ENCODE measurements at regions not wholly inside any gene's neighbourhood (a gene's known extent, or its start where the extent isn't known, plus 50 kb on each side); places are given as distances from the start of the nearest gene placed in this dataset.

GRCh38 chr2:7703543-7704144, 786.4 kb downstream of the RNF144A start:
- RAD21 ChIA-PET (ENCODE audit: low non-redundant PET in 1 of 2, low total read pairs in 2 of 2, uncharacterized antibody in 2 of 2, unreplicated experiment in 2 of 2), result interaction anchor here in 1 of 2 experiments (0.8 kb wide), 1 partner anchor 142 kb away, joined by 3 read pairs; no protein-coding TSS in a partner anchor
- ATAC-seq, result no peak
- Histone ChIP-seq H3K4me1 (ENCODE audit: control insufficient read depth in 1 of 2, insufficient read depth in 2 of 2, low read length in 2 of 2) (no peaks in the 10 kb centered on the region), H3K27ac (ENCODE audit: low read depth, low read length) (no peak overlapping the region), H3K4me2 (ENCODE audit: low read length) (no peak overlapping the region), H3K36me3 (ENCODE audit: control insufficient read depth in 1 of 2, insufficient read depth in 2 of 2, low read length in 2 of 2) (no peaks in the 10 kb centered on the region), H3K4me3 (replicated peaks in 1 of 2; ENCODE audit: low read depth in 1 of 2, low read length in 2 of 2) (no peak overlapping the region), H3K9me2 (ENCODE audit: insufficient read depth) (no peaks in the 10 kb centered on the region), H3K9ac (ENCODE audit: low read length) (no peak overlapping the region), H3K79me2 (ENCODE audit: insufficient read depth, low read length) (no peaks in the 10 kb centered on the region), H4K20me1 (ENCODE audit: insufficient read depth) (no peaks in the 10 kb centered on the region; the same call in 1 of the 2 replicates), H3K9me3 (ENCODE audit: control insufficient read depth in 1 of 2, insufficient read depth in 1 of 2, low read depth in 1 of 2, low read length in 2 of 2) (no peaks in the 10 kb centered on the region), H3K27me3 (ENCODE audit: insufficient read depth, low read length) (no peaks in the 10 kb centered on the region), H2AFZ (ENCODE audit: low read depth, low read length, poor library complexity, severe bottlenecking) (no peak overlapping the region)
- TF ChIP-seq, protein P1, sequence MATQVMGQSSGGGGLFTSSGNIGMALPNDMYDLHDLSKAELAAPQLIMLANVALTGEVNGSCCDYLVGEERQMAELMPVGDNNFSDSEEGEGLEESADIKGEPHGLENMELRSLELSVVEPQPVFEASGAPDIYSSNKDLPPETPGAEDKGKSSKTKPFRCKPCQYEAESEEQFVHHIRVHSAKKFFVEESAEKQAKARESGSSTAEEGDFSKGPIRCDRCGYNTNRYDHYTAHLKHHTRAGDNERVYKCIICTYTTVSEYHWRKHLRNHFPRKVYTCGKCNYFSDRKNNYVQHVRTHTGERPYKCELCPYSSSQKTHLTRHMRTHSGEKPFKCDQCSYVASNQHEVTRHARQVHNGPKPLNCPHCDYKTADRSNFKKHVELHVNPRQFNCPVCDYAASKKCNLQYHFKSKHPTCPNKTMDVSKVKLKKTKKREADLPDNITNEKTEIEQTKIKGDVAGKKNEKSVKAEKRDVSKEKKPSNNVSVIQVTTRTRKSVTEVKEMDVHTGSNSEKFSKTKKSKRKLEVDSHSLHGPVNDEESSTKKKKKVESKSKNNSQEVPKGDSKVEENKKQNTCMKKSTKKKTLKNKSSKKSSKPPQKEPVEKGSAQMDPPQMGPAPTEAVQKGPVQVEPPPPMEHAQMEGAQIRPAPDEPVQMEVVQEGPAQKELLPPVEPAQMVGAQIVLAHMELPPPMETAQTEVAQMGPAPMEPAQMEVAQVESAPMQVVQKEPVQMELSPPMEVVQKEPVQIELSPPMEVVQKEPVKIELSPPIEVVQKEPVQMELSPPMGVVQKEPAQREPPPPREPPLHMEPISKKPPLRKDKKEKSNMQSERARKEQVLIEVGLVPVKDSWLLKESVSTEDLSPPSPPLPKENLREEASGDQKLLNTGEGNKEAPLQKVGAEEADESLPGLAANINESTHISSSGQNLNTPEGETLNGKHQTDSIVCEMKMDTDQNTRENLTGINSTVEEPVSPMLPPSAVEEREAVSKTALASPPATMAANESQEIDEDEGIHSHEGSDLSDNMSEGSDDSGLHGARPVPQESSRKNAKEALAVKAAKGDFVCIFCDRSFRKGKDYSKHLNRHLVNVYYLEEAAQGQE (IDR thresholded peaks at IDR 0.05; ENCODE audit: low read depth), result no peak
- TF ChIP-seq SRF (IDR thresholded peaks at IDR 0.05; ENCODE audit: low read depth), result no peak
- no peak for TF ChIP-seq JUND (IDR thresholded peaks at IDR 0.05)
- no peak for TF ChIP-seq ZFX (IDR thresholded peaks at IDR 0.05)
- TF ChIP-seq, protein P2, sequence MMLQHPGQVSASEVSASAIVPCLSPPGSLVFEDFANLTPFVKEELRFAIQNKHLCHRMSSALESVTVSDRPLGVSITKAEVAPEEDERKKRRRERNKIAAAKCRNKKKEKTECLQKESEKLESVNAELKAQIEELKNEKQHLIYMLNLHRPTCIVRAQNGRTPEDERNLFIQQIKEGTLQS (IDR thresholded peaks at IDR 0.05), result no peak
- TF ChIP-seq RAD21 (IDR thresholded peaks at IDR 0.05; ENCODE audit: low read depth), result no peak
- TF ChIP-seq MAX (IDR thresholded peaks at IDR 0.05), result no peak
- TF ChIP-seq SP1 (IDR thresholded peaks at IDR 0.05; ENCODE audit: low read depth), result no peak
- TF ChIP-seq, protein P3, sequence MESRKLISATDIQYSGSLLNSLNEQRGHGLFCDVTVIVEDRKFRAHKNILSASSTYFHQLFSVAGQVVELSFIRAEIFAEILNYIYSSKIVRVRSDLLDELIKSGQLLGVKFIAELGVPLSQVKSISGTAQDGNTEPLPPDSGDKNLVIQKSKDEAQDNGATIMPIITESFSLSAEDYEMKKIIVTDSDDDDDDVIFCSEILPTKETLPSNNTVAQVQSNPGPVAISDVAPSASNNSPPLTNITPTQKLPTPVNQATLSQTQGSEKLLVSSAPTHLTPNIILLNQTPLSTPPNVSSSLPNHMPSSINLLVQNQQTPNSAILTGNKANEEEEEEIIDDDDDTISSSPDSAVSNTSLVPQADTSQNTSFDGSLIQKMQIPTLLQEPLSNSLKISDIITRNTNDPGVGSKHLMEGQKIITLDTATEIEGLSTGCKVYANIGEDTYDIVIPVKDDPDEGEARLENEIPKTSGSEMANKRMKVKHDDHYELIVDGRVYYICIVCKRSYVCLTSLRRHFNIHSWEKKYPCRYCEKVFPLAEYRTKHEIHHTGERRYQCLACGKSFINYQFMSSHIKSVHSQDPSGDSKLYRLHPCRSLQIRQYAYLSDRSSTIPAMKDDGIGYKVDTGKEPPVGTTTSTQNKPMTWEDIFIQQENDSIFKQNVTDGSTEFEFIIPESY (IDR thresholded peaks at IDR 0.05; ENCODE audit: extremely low read depth, insufficient replicate concordance, low read length), result no peak
- TF ChIP-seq EZH2phosphoT487 (IDR thresholded peaks at IDR 0.05; ENCODE audit: borderline replicate concordance), result no peak
- no peak for TF ChIP-seq EZH2 (IDR thresholded peaks at IDR 0.05)
- BruUV-seq (replicated peaks), result no TSS peak
- intact Hi-C loops (cut with micrococcal nuclease), result no loop called here
- no peak for DNase-seq (ENCODE audit: low read depth, low spot score)
- CTCF ChIA-PET, result no interaction called here
- POLR2A ChIA-PET, result no interaction called here
